ENCODE measurements at regions not wholly inside any gene's neighbourhood (a gene's known extent, or its start where the extent isn't known, plus 50 kb on each side); places are given as distances from the start of the nearest gene placed in this dataset.

DNA sequence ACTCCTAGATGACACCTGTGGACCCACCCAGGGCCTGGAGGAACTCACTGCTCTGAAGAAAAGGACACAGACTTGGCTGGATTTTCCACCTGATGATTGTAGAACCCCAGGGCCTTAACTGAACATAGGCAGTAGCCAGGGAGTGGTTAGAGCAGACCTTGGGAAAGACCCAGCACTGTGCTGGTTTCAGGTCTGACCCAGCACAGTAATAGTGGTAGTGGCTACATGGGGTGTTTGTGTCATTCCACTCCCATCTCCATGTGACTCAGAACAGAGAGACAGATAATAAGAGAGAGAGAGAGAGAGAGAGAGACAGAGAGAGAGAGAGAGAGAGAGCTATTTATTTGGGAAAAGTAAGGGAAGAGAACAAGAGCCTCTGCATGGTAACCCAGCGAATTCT is 239.1 kb upstream of the MEOX2 start:
- FAIRE-seq, result no peak
- TF ChIP-seq POLR2A (IDR thresholded peaks at IDR 0.05; ENCODE audit: low read depth, low read length), result no peak

DNA sequence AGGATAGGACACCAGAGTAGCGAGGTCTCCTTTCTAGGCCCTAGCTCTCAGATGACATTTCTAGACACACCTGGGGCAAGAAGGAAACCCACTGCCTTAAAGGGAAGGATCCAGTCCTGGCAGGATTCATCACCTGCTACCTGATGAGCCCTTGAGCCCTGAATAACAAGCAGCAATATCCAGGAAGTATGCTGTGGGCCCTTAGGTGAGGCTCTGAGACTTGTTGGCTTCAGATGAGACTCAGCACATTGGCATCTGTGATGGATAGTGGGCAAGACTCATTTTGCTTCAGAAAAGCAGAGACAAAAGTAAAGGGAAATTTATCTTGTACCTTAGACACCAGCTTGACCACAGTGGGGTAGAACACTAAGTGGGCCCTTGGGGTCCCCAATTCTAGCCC is 238.4 kb upstream of the MEOX2 start:
- DNase-seq (ENCODE audit: insufficient read length, low spot score), result no peak
- no peak for FAIRE-seq
- no peak for TF ChIP-seq POLR2A (IDR thresholded peaks at IDR 0.05; ENCODE audit: low read depth, low read length)

More for the DNA sequence above, 239.1 kb upstream of the MEOX2 start:
- no peak for DNase-seq (ENCODE audit: insufficient read length, low spot score)

DNA sequence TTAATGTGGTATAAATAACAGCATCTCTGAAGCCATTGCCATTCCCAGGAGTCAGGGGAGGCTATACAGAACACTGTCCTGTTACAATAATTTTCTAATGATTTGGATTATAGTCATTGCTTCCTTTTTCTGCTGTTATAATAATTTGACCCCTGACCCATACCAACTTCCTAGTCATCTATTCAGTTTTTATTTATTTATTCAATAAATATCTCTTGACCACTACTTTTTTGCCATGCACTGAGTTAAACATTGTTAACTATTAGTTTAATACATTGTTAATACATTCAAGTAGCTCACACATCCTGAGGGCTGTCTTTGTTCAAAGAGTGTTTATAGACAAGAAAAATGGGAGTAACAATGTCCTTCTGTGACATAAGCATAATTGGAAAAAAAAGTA is 235.5 kb upstream of the MEOX2 start:
- no peak for DNase-seq (ENCODE audit: insufficient read length, low spot score)
- no peak for TF ChIP-seq POLR2A (IDR thresholded peaks at IDR 0.05; ENCODE audit: low read depth, low read length)

DNA sequence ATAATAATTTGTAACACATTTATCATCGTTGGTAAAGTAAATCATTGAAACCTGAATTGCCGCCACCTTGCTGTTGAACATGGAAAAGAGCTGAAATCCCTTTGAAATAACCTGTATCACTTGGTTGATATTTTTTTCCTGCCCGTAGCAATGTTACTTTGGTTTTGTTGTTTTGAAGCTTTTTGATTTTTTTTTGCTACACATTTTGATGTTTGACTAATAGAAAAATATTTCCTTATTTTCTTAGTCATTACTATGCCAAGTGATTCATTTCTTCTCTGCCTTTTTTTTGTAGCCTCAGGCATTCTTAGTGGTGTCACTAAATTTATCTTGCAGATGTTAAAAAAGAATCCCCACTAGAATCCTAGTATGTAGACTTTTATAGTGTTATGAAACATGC is 235.1 kb upstream of the MEOX2 start:
- TF ChIP-seq POLR2A (IDR thresholded peaks at IDR 0.05; ENCODE audit: low read depth, low read length), result no peak
- DNase-seq (ENCODE audit: insufficient read length, low spot score) (no peak), FAIRE-seq (no peak)

More for the DNA sequence above, 235.5 kb upstream of the MEOX2 start:
- no peak for FAIRE-seq

DNA sequence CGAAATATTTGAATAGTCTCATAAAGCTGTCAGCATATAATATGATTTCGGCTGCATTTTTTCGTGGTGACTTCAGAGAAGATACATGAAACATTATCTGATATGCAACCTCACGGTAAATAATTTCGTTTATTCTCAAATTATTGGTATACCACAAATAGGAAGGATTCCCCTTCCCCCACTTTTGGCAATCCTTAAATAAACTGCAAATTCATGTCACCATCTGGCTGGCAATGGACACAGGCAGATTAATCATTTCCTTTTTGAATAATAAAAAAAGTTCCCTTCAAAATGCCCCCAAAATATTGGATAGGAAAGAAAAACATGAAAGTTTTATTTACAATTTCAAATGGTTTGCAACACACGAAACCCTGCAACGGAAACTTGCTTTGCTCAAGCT is 234.5 kb upstream of the MEOX2 start:
- FAIRE-seq, result no peak
- TF ChIP-seq POLR2A (IDR thresholded peaks at IDR 0.05; ENCODE audit: low read depth, low read length), result no peak
- no peak for DNase-seq (ENCODE audit: insufficient read length, low spot score)

DNA sequence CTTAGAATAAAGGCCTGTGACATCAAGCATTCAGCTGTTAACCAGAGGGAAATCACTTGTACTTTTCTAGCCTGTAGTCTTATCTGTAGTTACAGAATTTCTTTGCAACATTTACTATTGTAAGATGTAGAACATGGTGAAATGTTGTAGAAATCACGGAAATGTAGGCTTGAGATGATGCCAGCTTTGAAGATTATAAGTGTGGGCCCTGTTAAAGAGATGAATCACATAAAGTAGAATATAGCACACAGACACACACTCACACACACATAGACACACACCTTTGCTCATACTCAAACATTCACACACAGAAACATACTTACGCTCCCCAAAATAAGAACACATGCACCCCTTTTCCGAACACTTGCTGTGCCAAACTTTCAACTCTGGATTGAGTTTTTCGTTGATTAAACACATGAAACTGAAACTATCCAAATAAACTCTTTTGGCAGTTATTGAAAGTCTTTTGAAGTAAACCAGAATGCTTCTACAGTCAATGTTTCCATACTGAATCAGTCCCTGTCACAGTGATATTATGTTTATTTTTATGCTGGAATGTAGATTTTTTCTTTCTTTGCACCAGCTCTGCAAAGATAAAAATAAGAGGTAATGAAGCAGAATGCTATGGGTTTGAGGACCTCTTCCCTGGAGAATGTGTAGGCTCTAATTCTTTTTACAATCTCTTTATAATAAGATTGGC is 230.3 kb upstream of the MEOX2 start:
- FAIRE-seq (no peak), DNase-seq (ENCODE audit: insufficient read length, low spot score) (no peak)
- TF ChIP-seq POLR2A (IDR thresholded peaks at IDR 0.05; ENCODE audit: low read depth, low read length), result no peak

DNA sequence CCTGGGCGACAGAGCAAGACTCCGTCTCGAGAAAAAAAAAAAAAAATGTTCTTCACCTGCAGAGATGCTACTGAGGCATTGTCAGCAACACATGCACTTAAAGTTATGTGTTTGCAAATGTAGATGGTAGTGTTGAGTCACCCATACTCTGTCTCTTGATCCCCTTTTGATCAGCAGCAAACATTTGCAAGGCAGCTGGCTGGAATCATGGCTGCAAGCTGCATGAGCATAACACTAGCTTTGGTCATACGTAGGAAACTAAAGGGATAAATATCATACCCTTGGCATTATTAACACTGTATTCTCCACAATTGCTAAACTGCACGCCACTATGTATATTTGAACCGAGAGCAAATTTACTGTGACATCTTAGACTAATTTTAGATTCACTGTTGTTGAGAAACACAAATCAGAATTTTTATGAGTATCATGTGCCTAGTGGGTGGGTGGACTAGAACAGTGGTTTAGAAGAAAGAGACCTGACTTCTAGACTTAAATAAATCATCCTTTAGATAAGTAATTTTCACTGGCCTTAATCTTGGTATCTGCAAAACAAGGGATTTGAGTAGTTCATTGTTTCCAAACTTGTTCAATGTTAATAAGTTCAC is 229.3 kb upstream of the MEOX2 start:
- no peak for TF ChIP-seq POLR2A (IDR thresholded peaks at IDR 0.05; ENCODE audit: low read depth, low read length)
- no peak for FAIRE-seq

DNA sequence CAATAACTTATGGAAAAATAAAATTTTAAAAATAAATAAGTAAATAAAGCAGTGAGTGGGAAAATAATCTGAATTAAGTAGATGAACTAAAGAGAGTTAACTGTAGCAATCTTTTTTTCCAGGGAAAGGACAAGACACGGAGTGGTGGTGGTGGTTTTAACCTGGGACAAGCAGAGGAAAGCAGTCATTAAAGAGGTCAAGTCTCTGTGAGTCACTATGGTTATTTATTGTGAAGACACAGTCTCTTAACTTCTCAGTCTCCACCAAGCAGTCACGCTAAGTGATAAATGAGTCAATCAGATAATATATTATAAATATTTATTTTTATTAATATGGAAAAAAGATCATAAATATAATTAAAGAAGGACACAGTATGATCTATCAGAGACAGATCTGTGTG is 228.1 kb upstream of the MEOX2 start:
- no peak for DNase-seq (ENCODE audit: insufficient read length, low spot score)
- TF ChIP-seq POLR2A (IDR thresholded peaks at IDR 0.05; ENCODE audit: low read depth, low read length), result no peak
- no peak for FAIRE-seq

More for the DNA sequence above, 229.3 kb upstream of the MEOX2 start:
- DNase-seq (ENCODE audit: insufficient read length, low spot score), result no peak

DNA sequence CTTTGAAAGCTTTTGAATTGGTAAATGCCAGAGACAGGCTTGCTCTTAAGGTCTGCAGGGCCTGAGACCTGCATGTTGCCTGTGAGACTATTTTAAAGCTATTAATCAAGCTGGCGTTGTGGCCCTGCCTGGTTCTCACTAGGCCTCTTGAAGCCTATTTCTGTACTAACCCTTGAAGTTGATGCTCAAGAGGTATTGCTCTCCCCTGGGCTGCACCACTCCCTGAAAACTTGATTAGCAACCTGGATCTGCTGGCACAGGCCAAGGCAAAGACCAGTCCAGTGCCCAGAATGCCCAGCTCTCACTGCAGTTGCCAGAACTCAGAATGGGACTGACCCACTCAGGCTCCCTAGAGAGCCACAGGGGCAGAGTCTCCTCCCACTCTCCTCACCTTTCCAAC is 220.0 kb upstream of the MEOX2 start:
- TF ChIP-seq POLR2A (IDR thresholded peaks at IDR 0.05; ENCODE audit: low read depth, low read length), result no peak
- DNase-seq (ENCODE audit: insufficient read length, low spot score) (no peak), FAIRE-seq (no peak)

DNA sequence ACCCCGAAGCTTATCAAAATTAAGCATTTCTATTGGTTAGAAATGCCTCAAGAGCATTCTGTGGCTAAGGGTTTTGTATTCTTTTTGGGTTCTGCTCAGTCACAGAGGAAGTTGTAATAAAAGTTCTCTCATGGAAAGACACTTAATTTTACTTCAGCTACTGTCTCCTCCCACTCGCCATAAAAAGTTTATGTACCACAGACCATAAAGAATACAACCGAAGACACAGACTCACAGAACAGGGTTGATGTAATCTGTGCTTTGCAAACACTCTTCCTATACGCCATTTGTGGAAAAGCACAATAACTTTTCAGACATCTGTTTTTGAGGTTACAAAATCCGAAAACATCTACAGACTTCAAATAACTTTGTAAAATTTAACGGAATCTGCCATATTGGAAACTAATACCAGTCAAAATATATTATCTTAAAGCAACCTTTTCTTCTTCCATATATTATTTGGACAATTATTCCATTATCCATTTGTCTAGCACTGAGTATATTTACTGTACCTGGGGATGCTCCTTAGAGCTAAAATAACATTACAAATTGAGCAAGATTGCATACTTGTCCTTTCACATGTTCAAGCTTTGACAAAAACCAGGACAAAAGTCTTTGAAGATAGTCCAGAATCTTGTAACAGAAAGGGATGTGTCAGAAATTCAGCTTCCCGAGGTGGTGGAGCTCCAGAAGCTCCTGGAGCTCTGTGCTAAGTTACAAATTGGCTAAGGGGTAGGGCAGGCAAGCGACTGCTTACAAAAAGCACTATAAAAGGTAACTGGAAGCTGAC is 219.0 kb upstream of the MEOX2 start:
- no peak for TF ChIP-seq POLR2A (IDR thresholded peaks at IDR 0.05; ENCODE audit: low read depth, low read length)
- DNase-seq (ENCODE audit: insufficient read length, low spot score), result no peak
- no peak for FAIRE-seq

DNA sequence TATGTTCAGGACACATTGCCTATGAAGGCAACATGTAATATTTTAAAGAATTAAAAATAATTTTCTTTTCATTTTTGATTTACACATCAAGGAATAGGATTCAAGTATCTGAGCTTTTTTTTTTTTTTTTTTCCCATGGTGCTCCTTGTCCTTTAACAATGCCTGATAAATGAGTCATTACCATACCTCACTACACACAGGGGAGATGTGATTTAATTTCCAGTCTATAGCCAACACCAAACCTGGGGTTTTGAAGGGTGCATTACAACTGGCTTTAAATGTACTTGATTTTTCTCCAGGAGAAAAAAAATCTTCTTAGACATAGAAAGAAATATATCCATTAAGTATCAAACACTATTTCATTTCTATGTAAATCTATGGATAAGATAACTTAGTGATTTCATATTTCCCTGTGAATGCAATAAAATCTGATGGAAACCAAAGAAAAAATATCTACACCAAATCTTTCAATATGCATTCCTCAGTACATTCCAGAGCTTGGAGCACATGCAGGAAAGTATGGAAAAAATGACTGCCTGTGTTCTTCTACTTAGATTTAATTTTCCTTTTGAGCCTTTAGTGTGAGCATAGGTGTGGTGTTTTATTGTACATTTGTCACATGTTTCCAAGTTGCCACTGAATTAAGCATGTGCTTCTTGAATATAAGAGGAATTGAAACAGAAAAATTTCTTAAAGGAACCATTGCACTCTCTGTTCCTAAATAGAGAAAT is 204.8 kb upstream of the MEOX2 start:
- DNase-seq (ENCODE audit: insufficient read length, low spot score) (peak; percentile 23), FAIRE-seq (peak; percentile 67)
- no peak for TF ChIP-seq POLR2A (IDR thresholded peaks at IDR 0.05; ENCODE audit: low read depth, low read length)

DNA sequence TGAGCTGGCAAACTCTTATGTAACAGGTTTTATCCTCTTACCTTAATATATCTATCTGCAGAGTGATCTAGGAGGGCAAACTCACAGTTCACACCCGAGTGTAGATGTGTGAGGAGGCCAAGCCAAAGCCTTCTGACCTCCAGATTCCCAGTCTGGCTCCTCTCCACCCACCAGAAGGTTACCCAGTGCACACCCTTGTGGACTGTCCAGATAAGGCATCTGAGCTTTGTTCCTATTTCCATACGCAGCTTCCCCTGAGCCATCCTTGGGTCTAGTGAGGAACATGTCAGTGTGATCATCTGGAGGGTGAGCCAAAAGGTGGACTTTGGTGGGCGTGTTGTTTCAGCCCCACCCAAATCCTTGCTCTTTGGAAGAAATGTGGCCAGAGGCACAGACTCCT is 203.0 kb upstream of the MEOX2 start:
- FAIRE-seq (peak; percentile 87), DNase-seq (ENCODE audit: insufficient read length, low spot score) (peak; percentile 24)
- no peak for TF ChIP-seq POLR2A (IDR thresholded peaks at IDR 0.05; ENCODE audit: low read depth, low read length)

DNA sequence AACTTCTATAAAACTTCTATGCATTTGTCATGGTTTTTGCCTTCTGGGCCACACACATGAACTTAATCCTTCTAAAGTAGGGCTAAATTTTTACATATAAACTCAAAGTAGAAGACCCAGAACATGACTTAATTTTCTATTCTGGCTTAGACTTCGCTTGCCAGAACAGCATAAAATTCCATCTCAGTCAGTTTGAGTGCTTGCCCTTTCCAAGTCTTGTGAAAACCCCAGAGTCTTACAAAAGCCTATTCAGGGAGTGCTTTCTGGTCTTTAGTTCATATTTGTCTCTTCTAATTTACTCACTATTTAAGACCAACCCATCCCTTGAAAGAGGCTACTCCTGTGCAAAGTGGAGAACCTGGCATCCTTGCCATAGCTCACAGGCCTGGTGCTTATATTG is 201.6 kb upstream of the MEOX2 start:
- DNase-seq (ENCODE audit: insufficient read length, low spot score) (no peak), FAIRE-seq (no peak)
- TF ChIP-seq POLR2A (IDR thresholded peaks at IDR 0.05; ENCODE audit: low read depth, low read length), result no peak

DNA sequence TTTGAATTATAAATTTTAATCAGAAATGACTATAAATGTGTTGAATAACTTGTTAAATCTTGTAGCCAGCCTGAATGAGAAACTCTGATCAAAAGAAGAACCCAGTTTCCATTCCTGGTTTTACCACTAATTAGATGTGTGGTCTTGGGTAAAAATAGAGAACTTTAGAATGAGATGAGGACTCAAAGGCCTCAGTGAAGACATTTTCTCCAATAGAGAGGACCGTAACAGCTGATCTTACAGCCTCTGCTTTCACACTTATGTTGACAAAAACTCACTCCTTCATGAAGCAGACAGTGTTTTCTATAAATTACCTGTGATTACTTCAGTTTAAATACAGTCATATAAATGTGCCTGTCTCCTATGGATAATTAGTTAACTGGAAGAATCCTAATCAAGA is 200.1 kb upstream of the MEOX2 start:
- DNase-seq (ENCODE audit: insufficient read length, low spot score), result no peak
- TF ChIP-seq POLR2A (IDR thresholded peaks at IDR 0.05; ENCODE audit: low read depth, low read length), result no peak
- FAIRE-seq, result no peak
